CD4-positive, CD25-positive, alpha-beta regulatory T cell (primary cell): ENCODE measurements at regions not wholly inside any gene's neighbourhood (a gene's known extent, or its start where the extent isn't known, plus 50 kb on each side); places are given as distances from the start of the nearest gene placed in this dataset.

Source experiments
- ATAC-seq, 2 donors: fragments of 150-1000 bp; cut with Tn5 transposase; one replicate each; pipeline ENCODE4 v1.10.0; 2021; ENCODE audit warnings: low read depth in 2 of 2, moderate number of reproducible peaks in 2 of 2, moderate library complexity in 1 of 2
- DNase-seq, 3 donors: peaks; one replicate each; pipeline versions ENCODE4 v3.0.0 to v3.0.0-alpha.2; 2012 to 2022; ENCODE audit warnings: mixed read lengths in 1 of 3
- H3K27ac ChIP-seq: one replicate; pipeline ENCODE4 v1.7.0; 2013; ENCODE audit warnings: mild to moderate bottlenecking, low read length; ENCODE audit not compliant: insufficient read depth, poor library complexity, severe bottlenecking
- H3K27me3 ChIP-seq: one replicate; pipeline ENCODE4 v1.7.0; 2013; ENCODE audit warnings: low read length; ENCODE audit not compliant: control insufficient read depth, insufficient read depth
- H3K36me3 ChIP-seq: one replicate; pipeline ENCODE4 v1.7.0; 2013; ENCODE audit warnings: mild to moderate bottlenecking, low read length, moderate library complexity; ENCODE audit not compliant: control insufficient read depth, insufficient read depth
- H3K4me1 ChIP-seq: 2 replicates; pipeline ENCODE4 v1.7.0; 2013; ENCODE audit warnings: mild to moderate bottlenecking, low read length; ENCODE audit not compliant: insufficient read depth, control insufficient read depth, poor library complexity, severe bottlenecking
- H3K4me3 ChIP-seq: one replicate; pipeline ENCODE4 v1.7.0; 2013; ENCODE audit warnings: low read depth, mild to moderate bottlenecking, low read length, moderate library complexity
- H3K9me3 ChIP-seq, 2 experiments: 1 replicate in 1 of 2; 2 replicates in 1 of 2; pipeline ENCODE4 v1.7.0; 2013; ENCODE audit warnings: low read length in 2 of 2, mild to moderate bottlenecking in 1 of 2, moderate library complexity in 1 of 2; ENCODE audit not compliant: control insufficient read depth in 2 of 2
- H3K27ac Mint-ChIP-seq, 3 donors: one replicate each; pipeline ENCODE4 v1.8.0; 2020 to 2022; ENCODE audit warnings: mild to moderate bottlenecking in 3 of 3, mixed read lengths in 3 of 3, moderate library complexity in 2 of 3
- H3K27me3 Mint-ChIP-seq: one replicate; pipeline ENCODE4 v1.8.0; 2022; ENCODE audit warnings: mild to moderate bottlenecking, mixed read lengths
- H3K36me3 Mint-ChIP-seq: one replicate; pipeline ENCODE4 v1.8.0; 2020; ENCODE audit warnings: mixed read lengths
- H3K4me1 Mint-ChIP-seq, 4 donors: one replicate each; pipeline ENCODE4 v1.8.0; 2020 to 2022; ENCODE audit warnings: mixed read lengths in 4 of 4, mild to moderate bottlenecking in 1 of 4
- H3K4me3 Mint-ChIP-seq, 4 donors: one replicate each; pipeline ENCODE4 v1.8.0; 2020 to 2022; ENCODE audit warnings: mild to moderate bottlenecking in 4 of 4, mixed read lengths in 4 of 4, moderate library complexity in 3 of 4
- H3K9me3 Mint-ChIP-seq, 7 donors: one replicate each; pipeline ENCODE4 v1.8.0; 2020 to 2022; ENCODE audit warnings: mixed read lengths in 7 of 7, mild to moderate bottlenecking in 3 of 7, moderate library complexity in 2 of 7

- no peak overlapping the region for H3K4me3 Mint-ChIP-seq
- Histone ChIP-seq H3K27ac (no peak overlapping the region), H3K9me3 (peaks cover 5 to 8% of the 10 kb centered on the region in 2 experiments), H3K4me1 (no peaks in the 10 kb centered on the region), H3K27me3 (no peaks in the 10 kb centered on the region), H3K36me3 (no peaks in the 10 kb centered on the region), H3K4me3 (no peak overlapping the region)
- no peaks in the 10 kb centered on the region for H3K36me3 Mint-ChIP-seq
- no peaks in the 10 kb centered on the region for H3K4me1 Mint-ChIP-seq
- H3K27ac Mint-ChIP-seq: no peak overlapping the region
- no peaks in the 10 kb centered on the region for H3K27me3 Mint-ChIP-seq
- DNase-seq (no peak), ATAC-seq (no peak)
- peaks cover 0 to 21% (median 9%) of the 10 kb centered on the region in 7 donors for H3K9me3 Mint-ChIP-seq
These were observed 1654.0 kb upstream of the ZEB2 start for GRCh38 chr2:146173934-146174333.

- H3K27ac Mint-ChIP-seq: no peak overlapping the region
- H3K36me3 ChIP-seq: no peaks in the 10 kb centered on the region
- H3K4me3 ChIP-seq: no peak overlapping the region
- no peak overlapping the region for H3K27ac ChIP-seq
- ATAC-seq (no peak), DNase-seq (no peak)
- no peaks in the 10 kb centered on the region for H3K4me1 Mint-ChIP-seq
- no peaks in the 10 kb centered on the region for H3K27me3 Mint-ChIP-seq
- H3K36me3 Mint-ChIP-seq: no peaks in the 10 kb centered on the region
- no peaks in the 10 kb centered on the region for H3K4me1 ChIP-seq
- peaks cover 0 to 15% (median 1%) of the 10 kb centered on the region in 7 donors for H3K9me3 Mint-ChIP-seq
- H3K9me3 ChIP-seq: no peaks in the 10 kb centered on the region
- no peak overlapping the region for H3K4me3 Mint-ChIP-seq
- no peaks in the 10 kb centered on the region for H3K27me3 ChIP-seq
These were observed 1641.5 kb upstream of the ZEB2 start for GRCh38 chr2:146161256-146161882.

- DNase-seq (no peak), ATAC-seq (no peak)
- Histone ChIP-seq H3K9me3 (no peaks in the 10 kb centered on the region), H3K4me3 (no peak overlapping the region), H3K27ac (no peak overlapping the region), H3K4me1 (no peaks in the 10 kb centered on the region), H3K36me3 (no peaks in the 10 kb centered on the region), H3K27me3 (no peaks in the 10 kb centered on the region)
- Mint-ChIP-seq H3K4me1 (no peaks in the 10 kb centered on the region), H3K9me3 (peaks cover 0 to 9% (median 2%) of the 10 kb centered on the region in 7 donors), H3K27me3 (no peaks in the 10 kb centered on the region), H3K27ac (no peak overlapping the region), H3K4me3 (no peak overlapping the region), H3K36me3 (no peaks in the 10 kb centered on the region)
These were observed 1638.3 kb upstream of the ZEB2 start for GRCh38 chr2:146158072-146158674.

- no peaks in the 10 kb centered on the region for H3K27me3 ChIP-seq
- no peaks in the 10 kb centered on the region for H3K4me1 ChIP-seq
- H3K9me3 ChIP-seq: no peaks in the 10 kb centered on the region
- no peak for DNase-seq
- H3K27ac ChIP-seq: no peak overlapping the region
- Mint-ChIP-seq H3K27ac (no peak overlapping the region), H3K36me3 (no peaks in the 10 kb centered on the region), H3K4me3 (no peak overlapping the region), H3K27me3 (no peaks in the 10 kb centered on the region), H3K4me1 (no peaks in the 10 kb centered on the region), H3K9me3 (peaks cover 2 to 18% (median 5%) of the 10 kb centered on the region in 7 donors)
- no peak overlapping the region for H3K4me3 ChIP-seq
- no peaks in the 10 kb centered on the region for H3K36me3 ChIP-seq
- no peak for ATAC-seq
These were observed 1627.6 kb upstream of the ZEB2 start for GRCh38 chr2:146147448-146148012.

GRCh38 chr2:146143971-146144370 lies 1624.1 kb upstream of the ZEB2 start:
- no peaks in the 10 kb centered on the region for H3K9me3 ChIP-seq
- H3K27me3 ChIP-seq: no peaks in the 10 kb centered on the region
- no peak overlapping the region for H3K27ac Mint-ChIP-seq
- H3K9me3 Mint-ChIP-seq: peaks cover 2 to 22% (median 5%) of the 10 kb centered on the region in 7 donors
- no peaks in the 10 kb centered on the region for H3K36me3 ChIP-seq
- H3K27me3 Mint-ChIP-seq: no peaks in the 10 kb centered on the region
- H3K36me3 Mint-ChIP-seq: no peaks in the 10 kb centered on the region
- DNase-seq: no peak
- H3K4me3 ChIP-seq: no peak overlapping the region
- H3K27ac ChIP-seq: no peak overlapping the region
- no peak overlapping the region for H3K4me3 Mint-ChIP-seq
- no peak for ATAC-seq
- no peaks in the 10 kb centered on the region for H3K4me1 Mint-ChIP-seq
- H3K4me1 ChIP-seq: no peaks in the 10 kb centered on the region

- peaks cover 5% of the 10 kb centered on the region for H3K27me3 Mint-ChIP-seq
These were observed 1618.9 kb upstream of the ZEB2 start for GRCh38 chr2:146138820-146139219.

GRCh38 chr2:146135245-146135644 lies 1615.3 kb upstream of the ZEB2 start:
- Mint-ChIP-seq H3K9me3 (peaks cover 3 to 12% (median 6%) of the 10 kb centered on the region in 7 donors), H3K4me1 (no peaks in the 10 kb centered on the region), H3K27me3 (peaks cover 5% of the 10 kb centered on the region), H3K36me3 (no peaks in the 10 kb centered on the region), H3K4me3 (no peak overlapping the region), H3K27ac (no peak overlapping the region)
- H3K27ac ChIP-seq: no peak overlapping the region
- H3K27me3 ChIP-seq: no peaks in the 10 kb centered on the region
- H3K9me3 ChIP-seq: no peaks in the 10 kb centered on the region
- no peak overlapping the region for H3K4me3 ChIP-seq
- ATAC-seq (no peak), DNase-seq (no peak)
- no peaks in the 10 kb centered on the region for H3K4me1 ChIP-seq
- H3K36me3 ChIP-seq: no peaks in the 10 kb centered on the region

More at GRCh38 chr2:146138820-146139219, 1618.9 kb upstream of the ZEB2 start:
- DNase-seq: no peak
- Mint-ChIP-seq H3K9me3 (peaks cover 0 to 12% (median 4%) of the 10 kb centered on the region in 7 donors), H3K4me3 (no peak overlapping the region), H3K4me1 (no peaks in the 10 kb centered on the region), H3K27ac (no peak overlapping the region), H3K36me3 (no peaks in the 10 kb centered on the region)
- Histone ChIP-seq H3K27me3 (no peaks in the 10 kb centered on the region), H3K9me3 (no peaks in the 10 kb centered on the region), H3K27ac (no peak overlapping the region), H3K36me3 (no peaks in the 10 kb centered on the region), H3K4me1 (no peaks in the 10 kb centered on the region), H3K4me3 (no peak overlapping the region)
- no peak for ATAC-seq

- H3K4me3 Mint-ChIP-seq: no peak overlapping the region
- Histone ChIP-seq H3K4me3 (no peak overlapping the region), H3K36me3 (no peaks in the 10 kb centered on the region), H3K27me3 (no peaks in the 10 kb centered on the region), H3K27ac (no peak overlapping the region), H3K4me1 (no peaks in the 10 kb centered on the region), H3K9me3 (no peaks in the 10 kb centered on the region)
- DNase-seq (no peak), ATAC-seq (no peak)
- H3K27me3 Mint-ChIP-seq: peaks cover 4% of the 10 kb centered on the region
- H3K4me1 Mint-ChIP-seq: no peaks in the 10 kb centered on the region
- H3K9me3 Mint-ChIP-seq: peaks cover 2 to 15% (median 5%) of the 10 kb centered on the region in 7 donors
- no peaks in the 10 kb centered on the region for H3K36me3 Mint-ChIP-seq
- no peak overlapping the region for H3K27ac Mint-ChIP-seq
These were observed 1611.9 kb upstream of the ZEB2 start for GRCh38 chr2:146131785-146132184.
